ENCODE measurements at regions not wholly inside any gene's neighbourhood (a gene's known extent, or its start where the extent isn't known, plus 50 kb on each side); places are given as distances from the start of the nearest gene placed in this dataset.

DNA sequence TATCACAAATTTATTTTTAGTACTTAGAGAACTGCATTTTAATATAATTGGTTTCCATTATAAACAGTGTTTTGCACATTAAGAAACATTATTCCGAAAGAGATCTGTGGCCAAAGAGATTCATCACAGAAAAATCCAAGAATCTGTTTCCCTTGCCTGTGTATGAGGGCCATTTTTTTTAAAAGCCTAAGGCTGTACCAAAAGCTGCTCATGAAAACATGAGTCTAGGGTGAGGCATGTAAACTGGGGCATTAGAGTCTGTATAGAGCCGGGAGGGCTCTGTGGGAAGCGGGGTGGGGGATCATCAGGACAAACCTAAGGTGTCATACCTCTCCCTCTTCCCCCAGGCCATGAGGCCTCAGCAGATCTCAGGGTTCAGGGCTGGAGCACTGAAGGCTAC is 223.8 kb downstream of the FBXO15 start:
- TF ChIP-seq, protein P1, sequence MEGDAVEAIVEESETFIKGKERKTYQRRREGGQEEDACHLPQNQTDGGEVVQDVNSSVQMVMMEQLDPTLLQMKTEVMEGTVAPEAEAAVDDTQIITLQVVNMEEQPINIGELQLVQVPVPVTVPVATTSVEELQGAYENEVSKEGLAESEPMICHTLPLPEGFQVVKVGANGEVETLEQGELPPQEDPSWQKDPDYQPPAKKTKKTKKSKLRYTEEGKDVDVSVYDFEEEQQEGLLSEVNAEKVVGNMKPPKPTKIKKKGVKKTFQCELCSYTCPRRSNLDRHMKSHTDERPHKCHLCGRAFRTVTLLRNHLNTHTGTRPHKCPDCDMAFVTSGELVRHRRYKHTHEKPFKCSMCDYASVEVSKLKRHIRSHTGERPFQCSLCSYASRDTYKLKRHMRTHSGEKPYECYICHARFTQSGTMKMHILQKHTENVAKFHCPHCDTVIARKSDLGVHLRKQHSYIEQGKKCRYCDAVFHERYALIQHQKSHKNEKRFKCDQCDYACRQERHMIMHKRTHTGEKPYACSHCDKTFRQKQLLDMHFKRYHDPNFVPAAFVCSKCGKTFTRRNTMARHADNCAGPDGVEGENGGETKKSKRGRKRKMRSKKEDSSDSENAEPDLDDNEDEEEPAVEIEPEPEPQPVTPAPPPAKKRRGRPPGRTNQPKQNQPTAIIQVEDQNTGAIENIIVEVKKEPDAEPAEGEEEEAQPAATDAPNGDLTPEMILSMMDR (conservative IDR thresholded peaks at IDR 0.05; ENCODE audit: low read length): no peak
- no peak for TF ChIP-seq EZH2phosphoT487 (IDR thresholded peaks at IDR 0.05; ENCODE audit: borderline replicate concordance)

Data from Loucy (cell line).